Bronchial epithelial cell (primary cell): ENCODE measurements at regions not wholly inside any gene's neighbourhood (a gene's known extent, or its start where the extent isn't known, plus 50 kb on each side); places are given as distances from the start of the nearest gene placed in this dataset.
A peak's percentile ranks its signal among the peaks of the same experiment; 100 is the strongest.

Experiments
- DNase-seq: peaks from one replicate; pipeline ENCODE4 v3.0.0-alpha.2; 2010; ENCODE audit warnings: low read depth
- FAIRE-seq: peaks from 2 replicates; lab custom pipeline; 2011; peaks lifted over from hg19 to GRCh38; lab: Jason Lieb, UNC
- H3K27me3 ChIP-seq: 2 replicates; pipeline ENCODE4 v1.5.1; 2011; ENCODE audit warnings: low read length; ENCODE audit not compliant: control insufficient read depth, insufficient read depth
- H3K36me3 ChIP-seq: 2 replicates; pipeline ENCODE4 v1.5.1; 2011; ENCODE audit warnings: low read length; ENCODE audit not compliant: control insufficient read depth, insufficient read depth
- H3K4me3 ChIP-seq: 2 replicates; pipeline ENCODE4 v1.5.1; 2011; ENCODE audit warnings: mild to moderate bottlenecking, low read depth, low read length, control low read depth
- TF ChIP-seq, protein P1 (sequence below): IDR thresholded peaks from 2 replicates; pipeline ENCODE4 v1.5.1; 2011; ENCODE audit warnings: mild to moderate bottlenecking, moderate library complexity, low read length, control low read depth, inconsistent platforms; ENCODE audit not compliant: insufficient read depth, severe bottlenecking

DNA sequence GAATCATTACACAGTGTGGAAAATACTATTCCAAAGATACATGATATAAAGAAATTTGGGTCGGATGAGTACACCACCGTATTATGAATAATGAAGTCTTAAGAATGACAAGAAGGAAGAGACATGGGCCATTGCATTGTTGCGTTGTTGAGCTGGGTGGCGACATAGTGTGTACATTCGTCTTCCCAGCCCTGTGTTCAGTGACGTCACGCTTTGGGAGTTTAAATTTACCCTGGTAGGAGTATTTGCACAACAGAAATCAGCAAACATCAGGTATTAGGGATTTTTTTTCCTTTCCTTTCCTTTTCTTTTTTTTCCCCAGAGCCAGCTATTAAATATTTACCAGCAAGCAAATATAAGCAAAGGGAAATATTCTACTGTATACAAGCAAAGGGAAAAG, 347.2 kb upstream of the NETO1 start:
- no peaks in the 10 kb centered on the region for H3K36me3 ChIP-seq
- no peak overlapping the region for H3K4me3 ChIP-seq
- no peaks in the 10 kb centered on the region for H3K27me3 ChIP-seq
- DNase-seq (no peak), FAIRE-seq (no peak)
- TF ChIP-seq, protein P1, sequence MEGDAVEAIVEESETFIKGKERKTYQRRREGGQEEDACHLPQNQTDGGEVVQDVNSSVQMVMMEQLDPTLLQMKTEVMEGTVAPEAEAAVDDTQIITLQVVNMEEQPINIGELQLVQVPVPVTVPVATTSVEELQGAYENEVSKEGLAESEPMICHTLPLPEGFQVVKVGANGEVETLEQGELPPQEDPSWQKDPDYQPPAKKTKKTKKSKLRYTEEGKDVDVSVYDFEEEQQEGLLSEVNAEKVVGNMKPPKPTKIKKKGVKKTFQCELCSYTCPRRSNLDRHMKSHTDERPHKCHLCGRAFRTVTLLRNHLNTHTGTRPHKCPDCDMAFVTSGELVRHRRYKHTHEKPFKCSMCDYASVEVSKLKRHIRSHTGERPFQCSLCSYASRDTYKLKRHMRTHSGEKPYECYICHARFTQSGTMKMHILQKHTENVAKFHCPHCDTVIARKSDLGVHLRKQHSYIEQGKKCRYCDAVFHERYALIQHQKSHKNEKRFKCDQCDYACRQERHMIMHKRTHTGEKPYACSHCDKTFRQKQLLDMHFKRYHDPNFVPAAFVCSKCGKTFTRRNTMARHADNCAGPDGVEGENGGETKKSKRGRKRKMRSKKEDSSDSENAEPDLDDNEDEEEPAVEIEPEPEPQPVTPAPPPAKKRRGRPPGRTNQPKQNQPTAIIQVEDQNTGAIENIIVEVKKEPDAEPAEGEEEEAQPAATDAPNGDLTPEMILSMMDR, result no peak

DNA sequence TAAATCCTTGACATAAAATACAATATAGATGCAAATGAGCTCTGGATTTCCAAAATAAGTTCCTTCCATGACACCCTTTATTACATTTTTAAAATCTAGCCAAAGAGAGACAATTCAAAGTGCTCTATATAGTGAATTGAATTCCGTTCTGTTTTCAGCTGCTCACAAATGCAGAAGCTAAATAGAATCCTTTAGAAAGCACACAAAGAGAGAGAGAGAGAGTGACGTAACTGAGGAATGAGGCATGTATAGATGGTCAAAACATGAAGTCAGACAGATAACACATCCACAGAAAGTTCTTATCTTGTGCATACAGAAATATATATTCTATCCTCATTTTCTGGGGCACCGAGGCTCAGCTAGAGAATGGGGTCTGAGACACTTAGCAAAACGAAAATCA, 344.7 kb upstream of the NETO1 start:
- no peak overlapping the region for H3K4me3 ChIP-seq
- H3K27me3 ChIP-seq, result no peaks in the 10 kb centered on the region
- no peaks in the 10 kb centered on the region for H3K36me3 ChIP-seq
- DNase-seq (no peak), FAIRE-seq (no peak)
- TF ChIP-seq, protein P1, result no peak

DNA sequence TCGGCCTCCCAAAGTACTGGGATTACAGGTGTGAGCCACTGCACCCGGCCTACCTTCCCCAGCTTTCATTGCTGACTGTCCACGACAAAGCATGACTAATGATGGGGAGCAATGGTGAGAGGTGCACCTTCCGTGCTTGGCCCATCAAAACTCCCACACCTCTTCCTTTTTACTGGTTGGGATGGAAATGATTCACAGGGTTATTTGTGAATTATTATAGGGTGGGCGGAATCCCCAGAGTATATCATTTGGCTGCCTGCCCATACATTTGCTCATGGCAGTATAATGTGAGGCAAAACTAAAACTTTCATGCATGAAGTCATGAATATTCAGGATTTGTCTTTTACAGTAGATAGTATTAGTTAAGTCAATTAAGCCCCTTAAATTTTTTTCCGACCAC, 334.2 kb upstream of the NETO1 start:
- TF ChIP-seq, protein P1, result no peak
- H3K27me3 ChIP-seq, result no peaks in the 10 kb centered on the region
- FAIRE-seq (no peak), DNase-seq (peak; percentile 51)
- H3K36me3 ChIP-seq, result no peaks in the 10 kb centered on the region
- no peak overlapping the region for H3K4me3 ChIP-seq

DNA sequence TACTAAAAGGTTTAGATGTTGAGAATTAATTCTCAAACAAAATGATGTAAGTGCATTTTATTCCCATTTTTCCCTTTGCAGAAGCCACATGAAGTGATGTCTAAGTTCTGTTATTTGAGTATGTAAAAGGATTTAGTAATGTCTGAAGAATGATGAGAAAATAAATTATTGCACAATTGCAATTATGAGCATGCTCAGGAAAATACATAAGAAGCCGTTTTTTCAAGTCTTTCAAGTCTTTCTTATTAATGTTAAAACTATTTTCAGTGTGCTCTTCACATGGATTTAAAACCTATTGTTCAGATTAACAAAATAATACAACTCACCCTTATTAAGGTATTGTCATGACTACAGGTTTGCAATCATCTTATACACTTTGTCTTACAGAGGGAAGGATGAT, 331.4 kb upstream of the NETO1 start:
- DNase-seq, result peak; percentile 50

DNA sequence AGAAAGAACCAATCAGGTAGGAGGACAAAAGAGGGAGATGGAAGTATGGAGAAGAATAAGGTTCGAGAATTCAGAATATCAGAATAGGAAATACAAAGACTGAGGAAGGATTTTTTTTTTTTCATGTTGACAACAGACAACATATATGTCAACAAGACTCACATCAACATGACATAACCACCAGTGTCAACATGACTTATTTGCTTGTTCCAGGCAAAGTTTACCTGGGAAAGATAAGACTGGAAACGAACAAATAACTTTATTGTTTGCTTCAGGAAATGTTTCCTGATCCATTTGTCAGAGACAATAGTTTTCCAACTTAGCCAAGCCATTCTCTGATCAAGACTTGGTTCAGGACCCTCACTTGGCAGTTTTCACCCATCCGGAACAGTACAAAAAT, 321.9 kb upstream of the NETO1 start:
- TF ChIP-seq, protein P1, result no peak
- Histone ChIP-seq H3K36me3 (no peaks in the 10 kb centered on the region), H3K27me3 (no peaks in the 10 kb centered on the region), H3K4me3 (no peak overlapping the region)
- no peak for DNase-seq
- FAIRE-seq, result no peak

More for the DNA sequence above, 331.4 kb upstream of the NETO1 start:
- Histone ChIP-seq H3K27me3 (no peaks in the 10 kb centered on the region), H3K36me3 (no peaks in the 10 kb centered on the region), H3K4me3 (no peak overlapping the region)
- TF ChIP-seq, protein P1, result no peak
- FAIRE-seq, result no peak

DNA sequence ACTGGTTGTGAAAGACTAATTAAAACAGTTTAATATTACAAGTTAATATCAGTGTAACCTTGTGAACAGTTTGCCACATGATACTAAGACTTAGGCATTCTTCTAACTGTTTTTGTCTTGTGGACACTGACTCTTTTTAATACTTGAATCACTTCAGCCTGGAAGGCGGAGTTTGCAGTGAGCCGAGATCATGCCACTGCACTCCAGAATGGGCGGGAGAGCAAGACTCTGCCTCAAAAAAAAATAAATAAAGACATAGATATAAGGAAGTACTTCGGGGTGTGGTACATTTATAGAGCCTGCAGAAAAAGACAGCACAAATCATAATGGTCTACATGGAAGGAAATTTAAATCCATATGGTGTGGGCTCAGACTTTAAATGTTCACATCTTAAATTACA, 300.4 kb upstream of the NETO1 start:
- DNase-seq (no peak), FAIRE-seq (no peak)
- TF ChIP-seq, protein P1, result no peak
- no peaks in the 10 kb centered on the region for H3K27me3 ChIP-seq
- no peak overlapping the region for H3K4me3 ChIP-seq
- H3K36me3 ChIP-seq, result no peaks in the 10 kb centered on the region
